G401 (cell line): ENCODE measurements at regions not wholly inside any gene's neighbourhood (a gene's known extent, or its start where the extent isn't known, plus 50 kb on each side); places are given as distances from the start of the nearest gene placed in this dataset.

ENCODE experiments used
- DNase-seq: peaks from one replicate; pipeline ENCODE4 v3.0.0-alpha.2; 2015; ENCODE audit warnings: low spot score
- in situ Hi-C: cut with HindIII; loops from 2 replicates; pipeline ENCODE4 v1.10.0; 2016; ENCODE audit warnings: low sequenced_read_pairs, mixed read lengths

DNA sequence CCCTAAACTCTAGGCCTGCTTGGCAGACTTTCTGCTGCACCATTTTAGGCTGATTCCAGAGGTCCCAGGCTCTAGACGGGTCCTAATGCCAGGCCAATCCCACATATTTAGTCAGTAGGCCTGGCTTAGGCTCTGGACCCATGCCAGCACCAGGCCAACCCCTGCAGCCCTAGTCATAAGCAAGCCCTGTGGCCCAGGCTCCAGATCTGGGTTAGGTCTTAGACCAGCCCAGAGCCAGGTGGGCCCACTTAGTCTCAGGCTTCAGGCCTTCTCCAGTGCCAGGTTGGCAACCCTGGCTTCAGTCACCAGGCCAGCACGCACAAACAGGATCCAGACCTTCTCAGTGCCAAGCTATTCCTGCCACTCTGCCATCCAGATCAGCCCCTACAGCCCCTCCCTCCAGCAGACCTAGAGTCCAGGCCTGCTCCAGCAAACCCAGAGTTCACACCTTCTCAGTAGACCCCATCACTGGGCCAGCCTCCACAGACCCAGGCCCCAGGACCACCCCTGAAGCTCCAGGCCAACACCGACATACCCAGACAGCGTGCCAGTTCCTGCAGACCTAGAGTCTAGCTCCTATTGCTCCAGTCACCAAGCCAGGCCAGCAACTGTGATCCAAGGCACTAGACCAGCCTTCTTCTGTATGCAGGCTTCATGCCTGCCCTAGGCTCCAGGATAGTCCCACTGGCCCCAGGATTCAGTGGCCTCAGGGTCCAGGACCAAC, 467.6 kb downstream of the RWDD3 start:
- no peak for DNase-seq
- in situ Hi-C loops = no loop called here

DNA sequence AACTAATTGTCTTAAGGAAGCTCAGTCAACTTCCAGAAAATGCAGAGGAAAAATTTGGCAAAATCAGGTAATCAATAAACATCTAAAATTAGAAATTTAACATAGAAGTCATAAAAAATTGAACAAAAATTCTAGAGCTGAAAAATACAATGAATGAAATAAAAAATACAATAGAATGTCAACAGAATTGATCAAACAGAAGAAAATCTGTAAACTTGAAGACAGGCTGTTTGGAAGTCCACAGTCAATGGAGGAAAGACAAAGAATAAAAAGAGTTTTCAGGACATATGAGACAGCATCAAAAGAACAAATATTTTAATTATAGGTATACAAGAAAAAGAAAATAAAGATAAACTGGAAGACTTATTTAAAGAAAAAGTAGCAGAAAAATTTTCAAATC, 469.0 kb downstream of the RWDD3 start:
- in situ Hi-C loops = no loop called here
- no peak for DNase-seq

DNA sequence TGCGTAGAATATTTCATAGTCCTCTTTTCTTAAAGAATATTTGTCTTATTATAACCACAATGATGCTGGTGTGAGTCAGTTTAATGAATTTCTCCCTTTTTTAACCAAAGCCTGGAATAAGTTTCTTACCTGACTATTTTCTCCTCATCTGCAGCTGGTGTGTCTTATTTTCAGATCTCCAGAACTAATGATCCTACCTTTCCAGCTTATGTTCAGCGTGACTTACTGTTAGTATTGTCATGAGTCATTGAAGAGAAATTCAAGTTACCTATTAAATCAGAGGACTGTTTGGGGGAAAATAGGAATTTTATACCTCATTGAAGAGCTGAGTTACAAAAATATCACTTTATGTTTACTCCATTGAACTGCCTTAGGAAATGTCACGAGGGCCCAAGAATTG, 482.1 kb downstream of the RWDD3 start:
- in situ Hi-C loops = no loop called here

DNA sequence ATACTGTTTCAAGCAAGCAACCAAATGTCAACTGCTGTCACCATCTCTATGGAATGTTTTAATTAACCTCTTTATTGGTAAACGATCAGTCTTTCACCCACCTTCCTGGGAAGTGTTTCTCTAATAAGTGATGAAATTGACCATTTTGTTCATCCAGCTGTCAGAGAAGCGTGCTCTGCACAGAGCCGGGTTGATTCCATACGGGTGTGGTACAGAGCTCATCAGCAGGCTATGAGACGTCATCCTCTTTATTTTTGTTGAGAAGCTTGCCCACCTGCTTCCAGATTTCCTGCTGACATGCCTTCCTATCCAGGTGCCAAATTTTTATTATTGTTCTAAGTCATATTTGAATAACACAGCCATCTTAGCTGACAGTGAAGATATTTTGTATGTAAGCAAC, 482.5 kb downstream of the RWDD3 start:
- in situ Hi-C loops = no loop called here
- no peak for DNase-seq

More for the DNA sequence above, 482.1 kb downstream of the RWDD3 start:
- DNase-seq = no peak

DNA sequence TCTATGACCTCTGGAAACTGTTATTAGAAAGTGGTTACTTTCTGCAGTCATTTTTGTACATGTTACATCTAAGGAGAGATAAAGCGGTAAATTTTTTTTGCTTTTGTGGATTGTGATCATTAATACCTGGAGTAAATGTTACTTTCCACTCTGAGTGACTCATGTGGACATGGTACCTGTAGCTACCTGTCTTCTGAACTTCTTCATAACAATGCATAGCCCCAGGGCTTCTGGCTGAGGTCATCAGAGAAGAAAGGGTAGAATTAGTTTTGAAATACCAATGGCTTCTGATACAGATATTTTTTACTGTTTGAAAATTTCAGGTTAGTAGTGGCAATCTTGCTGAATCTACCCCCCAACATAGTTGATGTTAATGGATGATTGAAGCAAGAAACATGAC, 489.3 kb downstream of the RWDD3 start:
- in situ Hi-C loops = no loop called here

DNA sequence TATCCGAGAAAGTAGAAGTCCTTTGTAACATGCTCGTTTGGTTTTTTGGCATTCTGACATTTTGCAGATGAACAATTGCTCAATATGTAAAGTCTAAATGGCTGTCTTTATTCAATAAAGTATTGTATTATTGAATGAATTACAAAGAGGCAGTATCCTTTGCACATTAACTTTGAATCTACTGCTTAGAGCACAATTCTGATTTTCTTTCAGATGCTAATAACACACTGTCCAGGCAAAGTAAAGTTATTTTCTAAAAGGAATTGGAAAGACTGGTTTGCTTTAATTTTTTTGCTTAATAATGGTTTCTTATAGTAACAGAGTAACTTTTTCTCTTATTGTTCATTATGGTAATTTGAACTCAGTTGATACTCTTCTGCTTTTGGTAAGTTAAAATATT, 494.8 kb downstream of the RWDD3 start:
- in situ Hi-C loops = no loop called here
- DNase-seq = no peak

More for the DNA sequence above, 489.3 kb downstream of the RWDD3 start:
- DNase-seq = no peak

DNA sequence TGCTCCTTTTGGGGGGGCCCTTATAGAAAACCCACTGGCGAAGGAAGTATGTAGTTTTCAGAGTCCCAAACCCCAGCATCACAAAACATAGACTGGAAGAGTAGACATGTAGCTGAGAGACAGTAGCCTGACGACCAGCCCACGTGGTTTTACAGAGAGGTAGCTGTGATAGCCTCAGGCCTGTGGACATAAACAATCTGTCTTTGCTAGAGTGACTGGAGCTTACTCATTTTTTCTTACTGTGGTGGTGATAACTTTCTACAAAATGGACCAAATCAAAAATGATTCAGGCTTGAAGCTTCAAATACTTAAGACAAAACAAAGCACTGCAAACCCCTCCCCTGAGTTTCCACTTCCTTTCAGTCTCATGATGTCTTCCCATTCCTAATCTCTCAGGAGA, 497.0 kb downstream of the RWDD3 start:
- DNase-seq = no peak
- in situ Hi-C loops = no loop called here

DNA sequence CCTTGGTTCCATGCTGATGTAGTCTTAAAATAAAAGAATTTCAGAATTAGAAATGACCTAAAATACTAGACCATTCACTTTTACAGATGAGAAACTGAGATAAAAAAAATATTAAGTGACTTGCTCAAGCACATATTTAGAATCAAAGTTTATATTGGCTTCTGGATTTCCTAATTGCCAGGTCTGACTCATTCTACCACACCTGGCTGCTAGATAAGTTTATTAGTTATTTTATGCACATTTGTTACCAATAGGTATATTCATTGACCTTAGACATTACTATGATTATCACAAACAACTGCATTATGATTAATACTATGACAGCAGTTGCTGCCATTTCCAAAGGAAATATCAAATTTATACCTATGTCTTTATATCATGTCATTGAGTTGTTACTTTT, 497.5 kb downstream of the RWDD3 start:
- no peak for DNase-seq
- in situ Hi-C loops = no loop called here

DNA sequence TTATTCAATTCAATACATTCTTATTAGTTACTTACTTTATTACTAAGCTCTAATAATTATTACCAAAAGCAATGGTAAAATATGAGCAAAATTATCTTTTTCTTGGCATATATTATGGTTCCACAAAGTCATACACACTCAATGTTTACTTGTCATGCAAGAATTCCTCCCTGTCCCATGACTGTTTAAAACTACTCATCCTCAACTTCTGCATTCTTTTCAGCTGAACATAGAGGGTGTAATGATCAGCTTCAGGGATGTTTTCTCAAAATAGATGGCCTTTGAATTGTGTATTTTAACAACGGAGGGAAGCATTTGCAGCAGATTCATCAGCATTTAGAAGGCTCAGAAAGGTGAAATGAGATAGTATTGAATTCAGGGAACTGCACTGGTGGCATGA, 499.0 kb downstream of the RWDD3 start:
- no peak for DNase-seq
- in situ Hi-C loops = no loop called here

DNA sequence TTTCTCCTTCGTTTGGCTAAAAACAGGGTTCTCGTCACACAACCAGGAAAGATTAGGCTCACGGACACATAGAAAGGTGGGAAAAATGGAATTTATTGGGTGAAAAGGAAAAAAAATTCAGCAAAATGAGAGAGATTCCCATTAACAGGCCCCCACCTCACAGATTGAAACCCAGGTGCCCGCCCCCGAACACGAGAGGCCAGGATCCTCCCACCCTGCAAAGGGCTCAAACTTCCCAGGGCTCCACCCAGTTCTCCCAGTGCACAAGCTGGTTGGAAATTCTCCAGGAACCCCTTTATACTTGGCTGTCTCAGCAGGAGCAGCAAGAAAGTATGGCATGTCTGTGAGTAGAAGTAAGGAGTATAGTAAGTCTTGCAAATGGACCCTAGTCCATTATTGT, 499.7 kb downstream of the RWDD3 start:
- in situ Hi-C loops = no loop called here
- no peak for DNase-seq

DNA sequence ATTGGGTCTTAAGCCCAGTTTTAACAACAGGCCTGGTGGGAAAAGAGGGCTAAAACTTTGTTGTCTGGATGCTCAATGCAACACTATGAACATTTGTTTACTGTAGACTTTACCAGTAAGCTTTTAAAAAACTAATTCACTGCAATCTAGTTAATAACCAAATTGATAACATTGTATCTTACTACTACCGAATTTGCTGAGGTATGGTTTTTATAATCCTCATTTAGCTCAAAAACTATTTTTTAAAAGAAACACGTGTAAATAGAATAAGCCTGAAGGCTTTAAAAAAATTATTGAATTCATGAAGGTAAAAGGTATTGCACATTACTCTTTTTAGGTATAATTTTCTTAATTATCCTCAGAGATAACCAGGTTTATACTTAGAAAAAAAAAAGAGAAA, 500.6 kb downstream of the RWDD3 start:
- in situ Hi-C loops = no loop called here
- DNase-seq = no peak

DNA sequence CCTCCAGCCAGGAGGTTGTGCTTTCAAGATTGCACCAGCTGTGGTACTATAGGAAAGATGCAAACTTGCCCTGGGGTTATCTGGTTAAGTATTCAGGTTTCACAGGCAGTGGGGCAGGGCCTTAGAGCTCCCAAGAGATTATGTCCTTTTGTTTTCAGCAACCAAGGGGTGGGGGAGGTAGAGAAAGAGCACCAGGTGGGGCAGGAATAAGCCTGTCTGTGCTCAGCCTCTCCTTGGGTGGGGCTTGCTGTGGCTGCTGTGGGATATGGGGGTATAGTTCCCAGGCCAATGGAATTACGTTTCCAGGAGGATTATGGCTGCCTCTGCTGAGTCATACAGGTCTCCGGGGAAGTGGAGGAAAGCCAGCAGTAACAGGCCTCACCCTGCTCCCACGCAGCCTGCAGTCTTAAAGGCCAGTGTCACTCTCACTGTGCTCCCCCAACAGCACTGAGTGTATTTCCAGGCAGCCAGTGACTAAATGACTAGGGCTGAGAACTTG, 508.6 kb downstream of the RWDD3 start:
- DNase-seq = no peak
- in situ Hi-C loops = no loop called here

DNA sequence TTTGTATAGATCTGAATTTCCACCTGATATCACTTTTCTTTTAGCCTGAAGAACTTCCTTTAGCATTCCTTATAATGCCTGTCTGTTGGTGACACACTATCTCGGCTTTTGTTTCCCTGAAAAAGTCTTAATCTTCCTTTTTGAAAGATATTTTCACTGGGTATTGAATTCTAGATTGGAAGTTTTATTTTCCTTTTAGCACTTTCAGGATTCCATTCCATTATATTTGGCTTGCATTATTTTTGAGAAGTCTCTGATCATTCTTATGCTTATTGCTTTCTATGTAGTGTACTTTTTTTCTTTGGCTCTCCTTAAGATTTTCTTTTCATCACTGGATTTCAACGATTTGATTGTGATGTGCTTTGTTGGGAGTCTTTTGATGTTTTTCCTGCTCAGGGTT, 510.7 kb downstream of the RWDD3 start:
- DNase-seq = no peak

DNA sequence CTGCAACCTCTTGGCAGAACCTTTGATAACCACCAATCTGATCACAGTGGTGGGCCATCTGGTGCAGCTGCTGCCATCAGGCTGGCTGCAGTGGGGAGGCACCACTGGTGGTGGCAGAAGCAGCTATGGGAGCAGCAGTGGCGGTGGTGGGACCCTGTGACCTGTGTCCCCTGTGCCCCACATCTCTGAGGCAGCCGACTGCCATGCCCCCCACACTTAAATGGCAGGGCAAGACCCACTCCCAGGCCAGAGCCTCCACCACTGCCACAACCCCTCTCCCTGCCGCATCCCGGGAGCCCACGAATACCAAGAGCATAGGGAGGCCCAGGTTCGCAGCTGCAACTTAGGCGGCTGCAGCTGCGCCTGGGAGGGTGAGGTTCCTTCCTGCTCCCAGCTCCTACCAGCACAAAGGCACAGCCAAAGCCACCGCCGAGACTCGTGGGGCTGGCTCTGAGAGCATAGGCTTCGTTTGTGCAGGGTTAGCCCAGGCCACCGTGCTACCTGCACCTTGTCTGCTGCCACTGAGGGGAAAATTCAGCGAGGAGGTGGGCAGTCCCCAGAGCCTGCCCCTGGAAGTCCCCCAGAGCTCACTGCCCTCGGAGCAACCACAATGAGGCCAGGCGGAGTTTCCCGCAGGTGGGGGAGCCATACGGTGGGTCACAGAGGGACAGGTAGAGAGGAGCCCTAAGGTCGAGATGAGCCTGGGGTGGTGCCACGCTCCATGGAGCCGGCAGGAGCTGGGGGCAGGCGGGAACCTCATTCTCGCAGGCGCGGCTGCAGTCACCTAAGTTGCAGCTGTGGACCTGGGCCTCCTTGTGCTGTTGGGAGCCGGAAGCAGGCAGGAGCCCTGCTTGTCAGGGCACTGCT, 518.7 kb downstream of the RWDD3 start:
- in situ Hi-C loops = no loop called here
- no peak for DNase-seq

More for the DNA sequence above, 510.7 kb downstream of the RWDD3 start:
- in situ Hi-C loops = no loop called here

DNA sequence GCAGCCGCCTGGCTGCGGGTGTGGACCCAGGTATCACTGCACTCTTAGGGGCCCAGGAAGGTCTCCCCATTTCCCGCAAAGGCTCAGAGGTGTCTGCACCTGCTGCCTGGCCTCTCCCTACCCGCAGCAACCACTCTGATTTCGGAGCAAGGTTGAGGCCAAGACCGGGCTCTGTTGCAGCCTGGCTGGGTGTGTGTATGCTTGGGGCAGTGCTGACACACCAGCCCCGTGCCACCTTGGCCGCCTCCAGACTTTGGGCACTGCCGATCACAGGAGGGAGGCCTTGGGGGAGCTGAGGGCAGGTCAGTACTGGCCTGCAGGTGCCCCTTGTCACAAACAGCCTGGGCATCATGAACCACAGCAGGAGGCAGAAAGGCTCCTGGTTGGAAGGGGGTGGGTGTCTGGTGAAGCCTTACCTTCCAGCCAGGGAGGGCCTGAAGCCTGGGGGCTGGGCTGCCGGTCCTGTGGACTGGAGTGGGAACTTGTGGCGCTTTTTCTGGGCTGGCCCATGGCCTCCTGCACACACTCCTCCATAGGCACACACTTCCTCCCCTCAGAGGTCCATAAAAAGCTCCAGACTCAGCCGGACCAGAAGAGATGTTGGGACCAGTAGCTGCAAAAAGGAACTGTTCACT, 519.5 kb downstream of the RWDD3 start:
- in situ Hi-C loops = no loop called here

DNA sequence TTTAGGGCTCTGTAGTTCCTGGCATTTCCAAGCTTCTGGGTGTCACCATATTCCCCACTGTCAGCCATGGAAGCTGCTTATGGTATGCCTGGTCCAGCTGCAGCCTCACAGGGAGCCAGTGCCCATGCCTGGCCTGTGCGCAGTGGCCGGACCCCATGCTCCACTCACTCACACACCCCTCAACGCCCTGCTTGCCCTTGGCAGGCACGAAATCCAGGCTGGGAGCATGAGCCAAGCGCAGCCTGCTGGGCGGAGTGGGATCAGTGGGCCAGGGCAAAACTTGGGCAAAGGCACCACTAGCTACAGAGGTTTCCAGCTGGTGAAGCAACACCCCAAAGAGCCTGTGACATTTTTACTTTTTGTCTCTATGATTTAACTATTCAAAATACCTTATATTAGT, 520.4 kb downstream of the RWDD3 start:
- in situ Hi-C loops = no loop called here

More for the DNA sequence above, 519.5 kb downstream of the RWDD3 start:
- DNase-seq = no peak

DNA sequence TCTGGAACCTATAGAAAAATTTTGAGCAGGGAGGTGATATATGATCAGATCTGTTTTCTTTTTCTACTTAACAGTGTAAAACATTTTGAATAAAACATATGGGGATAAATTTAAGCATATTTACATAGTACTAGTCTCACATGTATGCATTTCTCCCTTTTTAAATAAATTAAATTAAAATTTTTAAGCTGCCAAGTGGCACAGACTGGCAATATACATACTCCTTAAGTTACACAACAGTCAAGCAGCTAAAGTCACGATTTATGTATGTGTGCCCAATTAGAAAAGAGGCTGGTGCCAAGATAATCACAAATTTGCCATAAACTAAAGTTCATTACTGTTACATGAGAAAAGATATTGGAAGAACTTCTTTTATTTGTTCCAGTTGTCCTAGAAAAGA, 532.0 kb downstream of the RWDD3 start:
- no peak for DNase-seq
- in situ Hi-C loops = no loop called here

More for the DNA sequence above, 520.4 kb downstream of the RWDD3 start:
- DNase-seq = no peak

DNA sequence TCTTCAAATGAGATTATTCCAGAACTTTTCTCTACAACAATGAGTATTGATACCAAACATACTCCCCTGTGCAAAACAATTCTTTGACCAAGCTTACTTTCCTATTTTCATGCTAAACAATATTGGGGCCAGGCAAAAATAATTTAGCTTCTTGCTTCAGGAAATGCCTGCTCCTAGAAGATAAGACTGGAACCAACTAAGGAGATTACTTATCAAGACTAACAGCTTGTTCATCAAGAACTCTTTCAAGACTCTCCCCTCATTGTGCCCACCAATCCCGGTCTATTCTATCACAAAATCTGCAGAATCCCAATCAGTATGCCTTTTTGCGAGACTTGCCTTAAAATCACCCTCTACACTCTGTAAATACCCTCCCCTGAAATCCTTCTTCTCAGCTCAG, 536.6 kb downstream of the RWDD3 start:
- no peak for DNase-seq

DNA sequence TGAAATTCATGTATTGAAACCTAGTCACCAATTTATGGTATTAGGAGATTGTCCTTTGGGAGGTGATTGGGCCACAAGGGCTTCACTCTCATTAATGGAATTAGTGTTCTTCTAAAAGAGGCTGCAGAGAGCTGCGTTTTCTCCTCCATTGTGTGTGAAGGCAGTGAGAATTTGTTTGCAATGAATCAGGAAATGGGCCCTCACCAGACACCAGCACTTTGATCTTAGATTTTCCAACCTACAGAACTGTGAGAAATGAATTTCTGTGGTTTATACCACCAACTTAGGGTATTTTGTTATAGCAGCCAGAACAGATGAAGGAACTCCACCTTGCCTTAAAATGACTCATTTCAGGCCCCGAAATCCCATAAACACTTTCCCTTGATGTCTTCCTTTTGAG, 544.2 kb downstream of the RWDD3 start:
- no peak for DNase-seq
- in situ Hi-C loops = no loop called here

More for the DNA sequence above, 536.6 kb downstream of the RWDD3 start:
- in situ Hi-C loops = no loop called here

DNA sequence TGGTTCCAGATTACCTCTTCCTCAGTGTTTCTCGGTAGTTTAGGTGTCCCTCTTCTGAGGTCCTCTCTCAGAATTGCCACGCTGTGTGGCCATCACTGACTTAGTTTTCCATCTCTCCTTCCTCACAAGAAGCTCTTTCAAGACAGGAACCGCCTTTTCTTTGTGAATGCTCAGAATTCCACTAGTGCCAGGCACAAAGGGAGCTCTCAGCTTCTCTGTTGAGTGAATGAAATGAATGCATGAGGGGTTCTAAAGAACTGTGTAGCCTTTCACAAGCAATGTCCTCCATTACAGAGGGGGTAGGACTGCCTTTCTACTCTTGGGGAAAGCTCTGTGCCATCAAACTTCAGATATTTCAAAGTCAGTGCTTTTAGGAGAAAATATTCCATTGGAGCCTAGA, 546.8 kb downstream of the RWDD3 start:
- no peak for DNase-seq
- in situ Hi-C loops = no loop called here
